GM18505 (cell line): ENCODE measurements at regions not wholly inside any gene's neighbourhood (a gene's known extent, or its start where the extent isn't known, plus 50 kb on each side); places are given as distances from the start of the nearest gene placed in this dataset.

Experiments used
- ATAC-seq: cut with Tn5 transposase; IDR thresholded peaks from one replicate; pipeline ENCODE4 v1.9.1; 2021; ENCODE audit not compliant: unreplicated experiment
- POLR2A ChIP-seq: IDR thresholded peaks from 4 replicates; pipeline ENCODE4 v1.6.1; 2011; ENCODE audit warnings: borderline replicate concordance; ENCODE audit not compliant: insufficient read depth, insufficient read length; ENCODE audit errors: extremely low read depth

DNA sequence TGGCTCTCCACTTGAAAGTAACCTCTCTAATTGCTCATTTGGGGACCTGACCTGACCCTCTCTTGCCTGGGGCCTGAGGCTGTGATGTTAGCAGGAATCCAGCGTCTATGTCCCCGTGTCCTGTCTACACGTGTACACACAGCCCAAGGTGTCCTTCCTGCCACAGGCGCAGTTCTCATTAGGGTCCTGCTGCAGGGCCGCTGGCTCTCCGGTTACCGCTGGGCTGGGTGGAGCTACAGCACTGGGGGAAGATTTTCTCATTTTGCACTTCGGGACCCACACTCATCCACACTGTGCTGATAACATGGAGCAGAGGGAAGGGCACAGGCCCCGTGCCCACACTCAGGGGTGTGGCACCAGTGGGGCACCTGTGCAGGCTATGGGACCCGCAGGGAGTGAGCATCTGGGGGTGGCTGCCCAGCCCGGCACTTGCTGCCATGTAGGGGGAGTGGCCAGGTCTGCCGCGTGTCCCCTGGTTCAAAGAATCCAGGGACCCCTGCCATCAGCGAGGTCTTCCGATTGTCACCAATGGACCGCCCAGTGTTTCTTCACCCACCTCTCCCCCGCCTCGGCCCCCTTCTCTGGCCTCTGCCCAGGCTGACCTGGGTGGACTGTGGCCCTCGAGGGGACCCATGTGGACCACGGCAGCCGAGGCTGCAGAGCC, 98.7 kb upstream of the SFSWAP start:
- TF ChIP-seq POLR2A: no peak
- ATAC-seq: no peak

DNA sequence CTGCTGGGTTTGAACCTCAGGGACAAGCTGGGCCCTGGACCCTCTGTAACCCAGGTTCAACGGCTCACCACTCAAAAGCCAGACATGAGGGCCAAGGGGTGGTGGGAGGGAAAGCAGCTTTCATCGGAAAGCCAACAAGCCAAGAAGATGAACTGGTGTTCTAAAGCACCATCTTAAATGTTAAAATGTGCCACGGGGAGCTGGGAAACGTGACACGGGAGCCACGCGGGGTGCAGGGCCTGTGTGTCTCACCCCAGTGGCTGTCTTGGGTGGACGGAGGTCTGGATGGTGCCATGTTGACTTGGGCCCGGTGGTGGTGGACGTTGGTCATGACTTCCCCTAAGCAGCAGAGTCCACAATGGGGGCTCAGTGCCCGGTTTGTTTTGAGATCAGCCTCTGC, 97.7 kb upstream of the SFSWAP start:
- no peak for TF ChIP-seq POLR2A
- ATAC-seq: no peak

DNA sequence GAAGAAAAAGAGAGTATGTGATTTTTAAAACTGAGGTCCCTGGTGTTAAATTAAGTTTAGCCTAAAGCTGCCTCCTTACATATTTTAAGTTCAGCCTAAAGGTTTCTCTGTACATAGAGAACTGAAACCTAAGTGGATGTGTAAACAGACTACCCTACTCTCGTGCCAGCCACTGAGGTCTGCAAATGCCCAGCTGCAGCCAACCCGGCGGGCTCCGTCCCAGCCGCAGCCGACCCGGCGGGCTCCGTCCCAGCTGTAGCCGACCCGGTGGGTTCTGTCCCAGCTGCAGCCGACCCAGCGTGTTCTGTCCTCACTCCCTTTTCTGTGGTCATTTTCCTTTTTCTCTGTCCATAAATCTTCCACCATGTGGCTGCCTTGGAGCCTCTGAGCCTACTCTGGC, 97.2 kb upstream of the SFSWAP start:
- no peak for TF ChIP-seq POLR2A
- no peak for ATAC-seq

DNA sequence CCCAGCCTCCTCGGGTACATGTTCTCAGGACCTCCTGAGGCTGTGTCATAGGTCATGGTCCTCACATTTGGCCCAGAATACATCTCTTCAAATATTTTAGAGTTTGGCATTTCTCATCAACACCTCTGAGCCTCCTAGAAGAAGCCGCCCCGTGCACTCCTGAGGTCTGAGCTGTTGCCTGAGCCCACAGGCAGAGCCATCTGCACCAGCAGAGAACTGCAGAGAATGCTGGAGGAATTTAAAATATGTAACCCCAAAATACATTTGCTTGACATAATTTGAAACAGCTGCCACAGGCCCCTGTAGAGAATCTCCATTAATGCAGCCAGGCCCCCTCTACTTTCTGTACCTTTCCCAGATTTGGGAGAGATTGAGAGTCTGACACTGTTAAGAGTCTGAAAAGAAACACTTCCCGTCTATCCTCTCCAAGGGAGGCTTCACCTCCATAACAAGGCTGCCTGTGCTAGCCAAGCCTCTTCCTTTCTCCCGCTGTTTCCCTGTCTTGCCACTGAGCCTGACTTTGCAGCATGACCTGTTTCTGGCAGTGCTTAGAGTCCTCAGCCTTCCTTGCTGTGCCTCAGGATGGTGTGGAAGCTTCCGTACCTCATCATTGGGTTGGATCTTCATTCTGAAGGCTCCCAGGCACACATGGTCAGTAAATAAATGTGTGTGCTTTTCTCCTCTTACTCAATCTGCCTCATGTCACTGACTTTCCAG, 95.4 kb upstream of the SFSWAP start:
- no peak for ATAC-seq
- no peak for TF ChIP-seq POLR2A

- no peak for TF ChIP-seq POLR2A
- ATAC-seq: no peak
Measured at GRCh38 chr12:131616043-131616700, 94.7 kb upstream of the SFSWAP start.

- no peak for TF ChIP-seq POLR2A
- no peak for ATAC-seq
Measured at GRCh38 chr12:131616738-131617137, 94.2 kb upstream of the SFSWAP start.

DNA sequence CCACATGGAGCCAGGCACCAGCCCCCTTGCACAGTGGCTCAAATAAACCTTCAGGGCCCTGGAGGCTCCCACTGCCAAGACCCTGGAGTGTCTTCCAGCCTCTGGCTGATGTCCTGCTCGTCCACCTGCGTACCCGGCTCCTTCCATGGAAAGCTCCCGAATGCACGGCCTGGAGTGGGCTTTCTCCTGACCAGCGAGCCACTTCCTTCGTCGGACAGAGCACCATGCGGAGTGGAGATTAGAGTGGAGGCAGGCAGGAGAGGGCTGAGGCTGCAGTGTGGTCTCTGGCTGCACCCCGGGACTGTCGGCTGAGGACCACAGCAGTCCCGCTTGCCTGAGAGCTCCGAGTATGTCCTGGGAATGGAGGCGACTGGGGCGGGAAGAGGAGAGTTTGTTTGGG, 93.7 kb upstream of the SFSWAP start:
- no peak for TF ChIP-seq POLR2A
- ATAC-seq: no peak

DNA sequence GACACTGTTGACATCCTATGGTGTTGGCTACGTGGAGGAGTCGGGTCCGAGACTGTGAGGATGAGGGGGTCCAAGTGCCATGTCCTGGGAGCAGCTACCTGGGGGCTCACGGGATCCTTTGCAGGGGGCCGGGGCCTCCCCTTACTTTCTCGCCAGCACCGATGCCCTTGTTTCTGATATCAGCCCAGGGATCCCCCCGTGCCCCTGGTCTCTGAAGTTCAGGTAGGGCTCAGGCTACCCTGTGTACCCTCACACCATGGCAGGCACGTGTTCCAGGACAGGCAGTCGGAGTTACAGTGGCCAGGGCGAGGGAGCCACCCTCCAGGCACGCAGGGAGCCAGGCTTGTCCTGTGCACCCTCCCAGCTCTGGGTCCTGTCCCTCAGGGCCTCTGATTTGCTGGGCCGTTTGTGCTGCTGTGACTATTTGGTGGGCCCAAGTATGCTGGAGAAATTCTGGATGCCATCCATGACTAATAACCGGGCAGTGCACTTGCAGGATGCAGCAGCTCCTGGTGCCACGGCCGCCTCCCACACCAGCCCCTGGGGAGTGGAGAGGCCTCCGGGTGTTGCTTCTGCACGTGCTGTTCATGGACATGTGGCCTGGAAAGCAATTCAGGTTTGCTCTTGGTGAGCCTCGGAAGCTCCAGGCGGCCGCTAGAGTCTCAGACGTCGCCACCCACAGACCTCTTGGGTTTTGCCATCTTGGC, 93.1 kb upstream of the SFSWAP start:
- TF ChIP-seq POLR2A: no peak
- ATAC-seq: no peak

- ATAC-seq: no peak
- TF ChIP-seq POLR2A: no peak
Measured at GRCh38 chr12:131618303-131618658, 92.6 kb upstream of the SFSWAP start.

DNA sequence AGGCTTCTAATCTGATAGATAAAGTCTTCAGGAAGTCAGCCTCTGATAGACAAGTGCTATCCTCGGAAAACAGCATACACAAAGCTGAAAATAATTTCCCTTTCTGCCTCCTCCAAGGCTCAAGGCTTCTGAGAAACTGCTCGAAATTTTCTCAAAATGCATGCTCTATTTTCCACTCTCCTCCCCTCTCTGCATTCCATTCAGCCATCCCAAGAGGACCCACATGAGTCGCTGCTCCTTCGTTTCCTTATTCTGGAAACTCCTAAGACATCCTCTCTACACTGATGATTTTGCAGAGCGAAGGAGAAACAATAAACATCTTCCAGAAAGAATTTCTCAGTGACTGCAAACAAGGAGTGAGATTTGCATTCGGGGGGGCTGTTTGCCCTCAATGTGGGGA, 92.2 kb upstream of the SFSWAP start:
- ATAC-seq: no peak
- no peak for TF ChIP-seq POLR2A

- no peak for ATAC-seq
- TF ChIP-seq POLR2A: no peak
Measured at GRCh38 chr12:131619106-131619642, 91.7 kb upstream of the SFSWAP start.

DNA sequence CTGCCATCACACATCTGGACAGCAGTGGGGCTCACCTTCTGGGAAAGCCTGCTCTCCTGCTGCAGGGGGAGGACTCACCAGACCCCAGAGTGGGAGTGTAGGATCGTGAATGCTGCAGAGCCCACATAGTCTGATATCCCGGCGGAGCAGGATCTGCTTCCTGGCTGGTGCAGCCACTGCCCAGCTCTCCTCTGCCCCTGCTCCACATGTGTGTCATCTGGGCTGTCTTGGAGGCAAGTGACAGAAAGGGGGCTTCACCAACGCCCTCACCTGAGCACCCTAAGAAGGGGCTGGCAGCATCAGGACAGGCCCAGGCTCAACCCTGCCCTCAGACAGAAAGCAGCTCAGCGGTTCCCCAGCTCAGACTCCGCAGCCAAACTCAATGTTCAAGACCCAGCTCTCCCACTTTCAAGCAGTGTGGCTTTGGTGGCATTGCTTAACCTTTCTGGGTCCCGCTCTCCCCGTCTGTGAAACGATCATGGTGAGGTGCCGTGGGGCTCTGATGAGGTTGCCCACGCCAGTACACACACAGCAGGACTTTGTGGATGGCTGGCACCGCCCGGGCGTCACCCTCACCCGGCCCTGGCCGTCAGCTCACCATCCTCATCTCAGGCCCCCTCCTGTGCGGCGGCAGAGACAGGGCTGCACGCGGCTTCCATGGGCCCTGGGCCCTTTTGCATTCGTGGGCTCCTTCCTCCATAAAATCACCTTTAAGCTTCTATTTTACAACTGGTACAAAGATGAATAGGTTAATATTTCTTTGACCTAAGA, 91.0 kb upstream of the SFSWAP start:
- no peak for ATAC-seq
- no peak for TF ChIP-seq POLR2A

- ATAC-seq: no peak
Measured at GRCh38 chr12:131620520-131620919, 90.4 kb upstream of the SFSWAP start.

More at GRCh38 chr12:131620520-131620919, 90.4 kb upstream of the SFSWAP start:
- TF ChIP-seq POLR2A: no peak
